ENCODE measurements at regions not wholly inside any gene's neighbourhood (a gene's known extent, or its start where the extent isn't known, plus 50 kb on each side); places are given as distances from the start of the nearest gene placed in this dataset.
"Not testable (repeated sequence)": the region's sequence is repeated elsewhere in the genome, so short reads cannot be mapped to it uniquely, and the experiment has no call there.

GRCh38 chr4:20196476-20196875 is 55.2 kb upstream of the SLIT2 start:
- DNase-seq (ENCODE audit: low read depth): no peak

GRCh38 chr4:20195071-20195885 is 56.4 kb upstream of the SLIT2 start:
- DNase-seq (ENCODE audit: low read depth): no peak

- no peak for DNase-seq (ENCODE audit: low read depth)
Observed at GRCh38 chr4:20194123-20195013, 57.3 kb upstream of the SLIT2 start.

- DNase-seq (ENCODE audit: low read depth): no peak
Observed at GRCh38 chr4:20193141-20193936, 58.4 kb upstream of the SLIT2 start.

- no peak for DNase-seq (ENCODE audit: low read depth)
Observed at GRCh38 chr4:20192736-20193135, 59.0 kb upstream of the SLIT2 start.

GRCh38 chr4:20185103-20185502 is 66.6 kb upstream of the SLIT2 start:
- DNase-seq (ENCODE audit: low read depth): no peak

GRCh38 chr4:20183131-20183530 is 68.6 kb upstream of the SLIT2 start:
- not testable (repeated sequence) for DNase-seq (ENCODE audit: low read depth)

GRCh38 chr4:20181926-20182325 is 69.8 kb upstream of the SLIT2 start:
- no peak for DNase-seq (ENCODE audit: low read depth)

GRCh38 chr4:20180509-20180908 is 71.2 kb upstream of the SLIT2 start:
- DNase-seq (ENCODE audit: low read depth): no peak

GRCh38 chr4:20178902-20179576 is 72.7 kb upstream of the SLIT2 start:
- no peak for DNase-seq (ENCODE audit: low read depth)

- DNase-seq (ENCODE audit: low read depth): no peak
Observed at GRCh38 chr4:20176881-20177280, 74.8 kb upstream of the SLIT2 start.

GRCh38 chr4:20172070-20172760 is 79.5 kb upstream of the SLIT2 start:
- DNase-seq (ENCODE audit: low read depth): no peak

- DNase-seq (ENCODE audit: low read depth): no peak
Observed at GRCh38 chr4:20166544-20166943, 85.2 kb upstream of the SLIT2 start.

- DNase-seq (ENCODE audit: low read depth): no peak
Observed at GRCh38 chr4:20159516-20159915, 92.2 kb upstream of the SLIT2 start.

- no peak for DNase-seq (ENCODE audit: low read depth)
Observed at GRCh38 chr4:20158195-20158594, 93.5 kb upstream of the SLIT2 start.

GRCh38 chr4:20151436-20151835 is 100.3 kb upstream of the SLIT2 start:
- DNase-seq (ENCODE audit: low read depth): no peak

- not testable (repeated sequence) for DNase-seq (ENCODE audit: low read depth)
Observed at GRCh38 chr4:20149143-20149542, 102.6 kb upstream of the SLIT2 start.

GRCh38 chr4:20137176-20137575 is 114.5 kb upstream of the SLIT2 start:
- no peak for DNase-seq (ENCODE audit: low read depth)

- DNase-seq (ENCODE audit: low read depth): no peak
Observed at GRCh38 chr4:20127626-20128025, 124.1 kb upstream of the SLIT2 start.

- DNase-seq (ENCODE audit: low read depth): no peak
Observed at GRCh38 chr4:20126906-20127305, 124.8 kb upstream of the SLIT2 start.
